GM23338 (cell line): ENCODE measurements at regions not wholly inside any gene's neighbourhood (a gene's known extent, or its start where the extent isn't known, plus 50 kb on each side); places are given as distances from the start of the nearest gene placed in this dataset.

ENCODE experiments used
- CTCF ChIP-seq, 2 experiments: fragments of 200-600 bp in 1 of 2; sonication (generic) in 1 of 2; conservative IDR thresholded peaks; 2 replicates each; pipeline versions ENCODE4 v1.5.1 to v1.6.1; 2016 to 2017; ENCODE audit warnings: antibody characterized with exemption in 2 of 2, low read depth in 2 of 2, mild to moderate bottlenecking in 2 of 2, moderate library complexity in 1 of 2
- POLR2AphosphoS5 ChIP-seq: IDR thresholded peaks from 2 replicates; pipeline ENCODE4 v1.6.1; 2016; ENCODE audit warnings: antibody characterized with exemption, low read depth

GRCh38 chr10:129133856-129134255 is 333.2 kb upstream of the MGMT start:
- TF ChIP-seq CTCF (conservative IDR thresholded peaks at IDR 0.05; ENCODE audit: low read depth in 2 of 2), result no peak
- TF ChIP-seq POLR2AphosphoS5, result no peak
